ENCODE measurements at regions not wholly inside any gene's neighbourhood (a gene's known extent, or its start where the extent isn't known, plus 50 kb on each side); places are given as distances from the start of the nearest gene placed in this dataset.

DNA sequence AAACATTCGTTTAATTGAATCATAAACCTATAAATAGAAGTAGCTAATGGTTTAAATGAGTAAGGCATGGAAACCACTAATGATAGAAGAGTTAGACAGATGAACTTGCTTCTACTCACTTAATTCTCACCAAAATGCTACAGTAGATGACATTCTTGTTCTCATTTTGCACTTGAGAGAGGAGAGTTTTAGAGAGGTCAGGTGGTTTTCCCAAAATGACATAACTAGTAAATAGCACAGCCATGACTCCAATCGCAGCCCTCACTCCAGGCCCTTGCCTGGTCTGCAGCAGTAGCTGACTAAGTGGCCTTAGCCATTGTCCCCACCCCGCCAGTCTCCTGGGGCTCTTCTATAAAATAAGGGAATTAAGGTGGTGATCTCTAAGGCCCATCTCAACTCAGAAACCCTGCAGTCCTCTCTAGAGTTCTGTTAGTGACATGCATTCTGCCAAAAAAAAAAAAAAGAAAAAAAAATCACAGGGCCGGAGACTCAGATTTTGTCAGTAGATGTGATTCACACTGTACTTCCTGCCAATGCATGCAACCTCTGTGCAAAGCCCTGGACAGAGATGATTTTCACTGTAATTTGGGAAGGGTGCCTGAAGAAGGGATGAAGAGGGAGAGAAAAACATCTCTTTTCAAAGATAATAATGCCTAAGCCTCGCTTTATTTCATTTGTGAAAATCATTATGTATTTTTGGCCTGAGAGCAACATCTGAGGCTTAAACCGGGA lies 221.8 kb downstream of the ANAPC1 start:
- Histone ChIP-seq H3K36me3 (ENCODE audit: control insufficient read depth, insufficient read depth, low read length) (no peaks in the 10 kb centered on the region), H3K9me3 (ENCODE audit: control insufficient read depth, insufficient read depth, low read depth, low read length) (no peaks in the 10 kb centered on the region), H3K4me1 (ENCODE audit: control insufficient read depth, insufficient read depth, low read length) (peaks cover 22% of the 10 kb centered on the region), H3K4me3 (ENCODE audit: low read depth in 2 of 2, low read length in 2 of 2) (no peak overlapping the region), H3K27ac (ENCODE audit: low read length) (peak overlapping the region; percentile 68; the same call in 1 of the 2 replicates), H3K27me3 (ENCODE audit: control insufficient read depth, insufficient read depth, low read length) (no peaks in the 10 kb centered on the region)
- intact Hi-C loops (cut with micrococcal nuclease; ENCODE audit: unreplicated experiment) (no loop called here), in situ Hi-C loops (cut with HindIII; ENCODE audit: low pct_unique_long_range_greater_than_20kb, low sequenced_read_pairs) (no loop called here)
- DNase-seq (ENCODE audit: low read depth, low spot score), result peak; percentile 22
- ATAC-seq, result no peak
- CTCF ChIA-PET, result no interaction called here
- no peak for TF ChIP-seq SIN3A (IDR thresholded peaks at IDR 0.05; ENCODE audit: borderline replicate concordance, insufficient read depth, low read depth, low read length)
- TF ChIP-seq, protein P1, sequence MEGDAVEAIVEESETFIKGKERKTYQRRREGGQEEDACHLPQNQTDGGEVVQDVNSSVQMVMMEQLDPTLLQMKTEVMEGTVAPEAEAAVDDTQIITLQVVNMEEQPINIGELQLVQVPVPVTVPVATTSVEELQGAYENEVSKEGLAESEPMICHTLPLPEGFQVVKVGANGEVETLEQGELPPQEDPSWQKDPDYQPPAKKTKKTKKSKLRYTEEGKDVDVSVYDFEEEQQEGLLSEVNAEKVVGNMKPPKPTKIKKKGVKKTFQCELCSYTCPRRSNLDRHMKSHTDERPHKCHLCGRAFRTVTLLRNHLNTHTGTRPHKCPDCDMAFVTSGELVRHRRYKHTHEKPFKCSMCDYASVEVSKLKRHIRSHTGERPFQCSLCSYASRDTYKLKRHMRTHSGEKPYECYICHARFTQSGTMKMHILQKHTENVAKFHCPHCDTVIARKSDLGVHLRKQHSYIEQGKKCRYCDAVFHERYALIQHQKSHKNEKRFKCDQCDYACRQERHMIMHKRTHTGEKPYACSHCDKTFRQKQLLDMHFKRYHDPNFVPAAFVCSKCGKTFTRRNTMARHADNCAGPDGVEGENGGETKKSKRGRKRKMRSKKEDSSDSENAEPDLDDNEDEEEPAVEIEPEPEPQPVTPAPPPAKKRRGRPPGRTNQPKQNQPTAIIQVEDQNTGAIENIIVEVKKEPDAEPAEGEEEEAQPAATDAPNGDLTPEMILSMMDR (IDR thresholded peaks at IDR 0.05), result no peak
- TF ChIP-seq, protein P2, sequence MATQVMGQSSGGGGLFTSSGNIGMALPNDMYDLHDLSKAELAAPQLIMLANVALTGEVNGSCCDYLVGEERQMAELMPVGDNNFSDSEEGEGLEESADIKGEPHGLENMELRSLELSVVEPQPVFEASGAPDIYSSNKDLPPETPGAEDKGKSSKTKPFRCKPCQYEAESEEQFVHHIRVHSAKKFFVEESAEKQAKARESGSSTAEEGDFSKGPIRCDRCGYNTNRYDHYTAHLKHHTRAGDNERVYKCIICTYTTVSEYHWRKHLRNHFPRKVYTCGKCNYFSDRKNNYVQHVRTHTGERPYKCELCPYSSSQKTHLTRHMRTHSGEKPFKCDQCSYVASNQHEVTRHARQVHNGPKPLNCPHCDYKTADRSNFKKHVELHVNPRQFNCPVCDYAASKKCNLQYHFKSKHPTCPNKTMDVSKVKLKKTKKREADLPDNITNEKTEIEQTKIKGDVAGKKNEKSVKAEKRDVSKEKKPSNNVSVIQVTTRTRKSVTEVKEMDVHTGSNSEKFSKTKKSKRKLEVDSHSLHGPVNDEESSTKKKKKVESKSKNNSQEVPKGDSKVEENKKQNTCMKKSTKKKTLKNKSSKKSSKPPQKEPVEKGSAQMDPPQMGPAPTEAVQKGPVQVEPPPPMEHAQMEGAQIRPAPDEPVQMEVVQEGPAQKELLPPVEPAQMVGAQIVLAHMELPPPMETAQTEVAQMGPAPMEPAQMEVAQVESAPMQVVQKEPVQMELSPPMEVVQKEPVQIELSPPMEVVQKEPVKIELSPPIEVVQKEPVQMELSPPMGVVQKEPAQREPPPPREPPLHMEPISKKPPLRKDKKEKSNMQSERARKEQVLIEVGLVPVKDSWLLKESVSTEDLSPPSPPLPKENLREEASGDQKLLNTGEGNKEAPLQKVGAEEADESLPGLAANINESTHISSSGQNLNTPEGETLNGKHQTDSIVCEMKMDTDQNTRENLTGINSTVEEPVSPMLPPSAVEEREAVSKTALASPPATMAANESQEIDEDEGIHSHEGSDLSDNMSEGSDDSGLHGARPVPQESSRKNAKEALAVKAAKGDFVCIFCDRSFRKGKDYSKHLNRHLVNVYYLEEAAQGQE (IDR thresholded peaks at IDR 0.05; ENCODE audit: insufficient read depth in 1 of 2, low read depth in 2 of 2, low read length in 1 of 2), result no peak
- no peak for TF ChIP-seq POLR2AphosphoS5 (IDR thresholded peaks at IDR 0.05; ENCODE audit: low read depth, low read length)
- TF ChIP-seq TCF7L2 (IDR thresholded peaks at IDR 0.05; ENCODE audit: low read depth, low read length), result no peak
- no TSS peak for BruUV-seq (replicated peaks)
- POLR2A ChIA-PET, result no interaction called here

GRCh38 chr2:111662771-111663470 lies 221.1 kb downstream of the ANAPC1 start:
- H3K36me3 ChIP-seq (ENCODE audit: control insufficient read depth, insufficient read depth, low read length), result no peaks in the 10 kb centered on the region
- ChIA-PET CTCF (no interaction called here), POLR2A (no interaction called here)
- peaks cover 25% of the 10 kb centered on the region for H3K4me1 ChIP-seq (ENCODE audit: control insufficient read depth, insufficient read depth, low read length)
- intact Hi-C loops (cut with micrococcal nuclease; ENCODE audit: unreplicated experiment), result no loop called here
- no TSS peak for BruUV-seq (replicated peaks)
- DNase-seq (ENCODE audit: low read depth, low spot score), result no peak
- H3K4me3 ChIP-seq (ENCODE audit: low read depth in 2 of 2, low read length in 2 of 2), result no peak overlapping the region
- TF ChIP-seq TCF7L2 (IDR thresholded peaks at IDR 0.05; ENCODE audit: low read depth, low read length) (no peak), SIN3A (IDR thresholded peaks at IDR 0.05; ENCODE audit: borderline replicate concordance, insufficient read depth, low read depth, low read length) (no peak), POLR2AphosphoS5 (IDR thresholded peaks at IDR 0.05; ENCODE audit: low read depth, low read length) (no peak)
- TF ChIP-seq, protein P1 (IDR thresholded peaks at IDR 0.05), result no peak
- TF ChIP-seq, protein P2 (IDR thresholded peaks at IDR 0.05; ENCODE audit: insufficient read depth in 1 of 2, low read depth in 2 of 2, low read length in 1 of 2), result no peak
- H3K27ac ChIP-seq (ENCODE audit: low read length), result peak overlapping the region; percentile 64; the same call in 1 of the 2 replicates
- in situ Hi-C loops (cut with HindIII; ENCODE audit: low pct_unique_long_range_greater_than_20kb, low sequenced_read_pairs), result no loop called here
- no peak; the same call in 1 of the 2 replicates for ATAC-seq
- H3K9me3 ChIP-seq (ENCODE audit: control insufficient read depth, insufficient read depth, low read depth, low read length), result no peaks in the 10 kb centered on the region
- H3K27me3 ChIP-seq (ENCODE audit: control insufficient read depth, insufficient read depth, low read length), result no peaks in the 10 kb centered on the region
